PC-3 (cell line): ENCODE measurements at regions not wholly inside any gene's neighbourhood (a gene's known extent, or its start where the extent isn't known, plus 50 kb on each side); places are given as distances from the start of the nearest gene placed in this dataset.
"Not testable (repeated sequence)": the region's sequence is repeated elsewhere in the genome, so short reads cannot be mapped to it uniquely, and the experiment has no call there.

Source experiments
- ATAC-seq: fragments of 200-7000 bp; cut with Tn5 transposase; 2 replicates; pipeline ENCODE4 v1.9.1; 2020; ENCODE audit warnings: mild to moderate bottlenecking, moderate library complexity
- BruUV-seq: library from RNA; stranded (reverse); fragments of 400-500 nt; replicated peaks from 2 replicates; lab custom pipeline; 2021; lab: Mats Ljungman, UMichigan
- CTCF ChIA-PET: fragments of 300-600 bp; sonication (Branson Sonifier 250); formaldehyde crosslinking; loops from one replicate; lab custom pipeline; 2022; ENCODE audit warnings: antibody characterized with exemption; lab: Charles Lee
- POLR2A ChIA-PET: fragments of 300-600 bp; sonication (Branson Sonifier 250); formaldehyde crosslinking; loops from one replicate; lab custom pipeline; 2022; ENCODE audit warnings: antibody characterized with exemption; ENCODE audit not compliant: unreplicated experiment; lab: Charles Lee
- DNase-seq: peaks from one replicate; pipeline ENCODE4 v3.0.0-alpha.2; 2015
- H2AFZ ChIP-seq: fragments of 300-600 bp; sonication (generic); 2 replicates; pipeline ENCODE4 v1.6.0; 2016; ENCODE audit warnings: antibody characterized with exemption, low read length
- H3F3A ChIP-seq: fragments of 300-600 bp; sonication (generic); one replicate; pipeline ENCODE4 v1.6.0; 2017; ENCODE audit warnings: antibody characterized with exemption, low read length, control low read depth, mild to moderate bottlenecking; ENCODE audit not compliant: unreplicated experiment
- H3K27ac ChIP-seq: fragments of 300-600 bp; sonication (generic); 2 replicates; pipeline ENCODE4 v1.5.1; 2016; ENCODE audit warnings: mild to moderate bottlenecking, low read length
- H3K27me3 ChIP-seq: fragments of 300-600 bp; sonication (generic); 2 replicates; pipeline ENCODE4 v1.6.1; 2016; ENCODE audit warnings: low read length, mixed read lengths
- H3K36me3 ChIP-seq: fragments of 300-600 bp; sonication (generic); 2 replicates; pipeline ENCODE4 v1.6.1; 2016; ENCODE audit warnings: low read depth, mixed run types, low read length, mixed read lengths
- H3K4me1 ChIP-seq: fragments of 300-600 bp; sonication (generic); 2 replicates; pipeline ENCODE4 v1.5.1; 2016; ENCODE audit warnings: low read length; ENCODE audit not compliant: insufficient read depth
- H3K4me2 ChIP-seq: fragments of 300-600 bp; sonication (generic); 2 replicates; pipeline ENCODE4 v1.6.0; 2016; ENCODE audit warnings: low read length
- H3K4me3 ChIP-seq: fragments of 300-600 bp; sonication (generic); 2 replicates; pipeline ENCODE4 v1.5.1; 2016; ENCODE audit warnings: mild to moderate bottlenecking, low read length, mixed read lengths
- H3K79me2 ChIP-seq: fragments of 300-600 bp; sonication (generic); 2 replicates; pipeline ENCODE4 v1.6.1; 2017; ENCODE audit warnings: low read length, mixed read lengths
- H3K9ac ChIP-seq: fragments of 300-600 bp; sonication (generic); 2 replicates; pipeline ENCODE4 v1.6.0; 2016; ENCODE audit warnings: mild to moderate bottlenecking, low read length
- H3K9me2 ChIP-seq: fragments of 300-600 bp; sonication (generic); replicated peaks from 2 replicates; pipeline ENCODE4 v1.6.1; 2016; ENCODE audit warnings: mixed run types, low read length, mixed read lengths
- H3K9me3 ChIP-seq: fragments of 300-600 bp; sonication (generic); 2 replicates; pipeline ENCODE4 v1.6.1; 2016; ENCODE audit warnings: low read length, mixed read lengths
- H4K20me1 ChIP-seq: fragments of 300-600 bp; sonication (generic); 2 replicates; pipeline ENCODE4 v1.6.1; 2016; ENCODE audit warnings: low read length, mixed read lengths
- CTCF ChIP-seq: fragments of 300-600 bp; sonication (generic); conservative IDR thresholded peaks from 2 replicates; pipeline ENCODE4 v1.5.1; 2017; ENCODE audit warnings: antibody characterized with exemption, low read depth, mild to moderate bottlenecking, low read length
- EZH2 ChIP-seq: fragments of 300-600 bp; sonication (generic); IDR thresholded peaks from one replicate; pipeline ENCODE4 v1.6.1; 2017; ENCODE audit warnings: antibody characterized with exemption, mild to moderate bottlenecking, low read length; ENCODE audit not compliant: unreplicated experiment
- EZH2phosphoT487 ChIP-seq: fragments of 300-600 bp; sonication (generic); IDR thresholded peaks from 2 replicates; pipeline ENCODE4 v1.6.1; 2018; ENCODE audit warnings: mild to moderate bottlenecking, antibody characterized with exemption, low read length, borderline replicate concordance
- intact Hi-C: fragments of 100-400 bp; cut with micrococcal nuclease; formaldehyde crosslinking; loops from 2 replicates; pipeline ENCODE4 v1.9.0; 2023

GRCh38 chr16:10282367-10282766 lies 100.1 kb upstream of the GRIN2A start:
- no peaks in the 10 kb centered on the region for H4K20me1 ChIP-seq
- no peaks in the 10 kb centered on the region for H3K4me1 ChIP-seq
- no peaks in the 10 kb centered on the region for H3K9me3 ChIP-seq
- ATAC-seq: no peak
- DNase-seq: no peak
- H3K79me2 ChIP-seq: no peaks in the 10 kb centered on the region
- H3K4me2 ChIP-seq: no peak overlapping the region
- TF ChIP-seq EZH2 (no peak), CTCF (no peak), EZH2phosphoT487 (no peak)
- no peak overlapping the region for H2AFZ ChIP-seq
- H3K9ac ChIP-seq: no peak overlapping the region
- no peaks in the 10 kb centered on the region for H3K9me2 ChIP-seq
- ChIA-PET POLR2A (no interaction called here), CTCF (no interaction called here)
- H3K27ac ChIP-seq: no peak overlapping the region
- H3F3A ChIP-seq: no peaks in the 10 kb centered on the region
- H3K4me3 ChIP-seq: no peak overlapping the region
- intact Hi-C loops: no loop called here
- BruUV-seq: no TSS peak
- no peaks in the 10 kb centered on the region for H3K27me3 ChIP-seq
- H3K36me3 ChIP-seq: no peaks in the 10 kb centered on the region

- CTCF ChIA-PET, H3K9me2 ChIP-seq, H3F3A ChIP-seq, ATAC-seq, DNase-seq, POLR2A ChIA-PET, H3K4me1 ChIP-seq, H3K9me3 ChIP-seq, H3K4me3 ChIP-seq, H3K27ac ChIP-seq, H3K4me2 ChIP-seq, H3K79me2 ChIP-seq, H3K9ac ChIP-seq, BruUV-seq, H4K20me1 ChIP-seq, H2AFZ ChIP-seq, H3K27me3 ChIP-seq, H3K36me3 ChIP-seq, intact Hi-C loops: not testable (repeated sequence)
Measured at GRCh38 chr16:10283246-10283645, 101.0 kb upstream of the GRIN2A start.

DNA sequence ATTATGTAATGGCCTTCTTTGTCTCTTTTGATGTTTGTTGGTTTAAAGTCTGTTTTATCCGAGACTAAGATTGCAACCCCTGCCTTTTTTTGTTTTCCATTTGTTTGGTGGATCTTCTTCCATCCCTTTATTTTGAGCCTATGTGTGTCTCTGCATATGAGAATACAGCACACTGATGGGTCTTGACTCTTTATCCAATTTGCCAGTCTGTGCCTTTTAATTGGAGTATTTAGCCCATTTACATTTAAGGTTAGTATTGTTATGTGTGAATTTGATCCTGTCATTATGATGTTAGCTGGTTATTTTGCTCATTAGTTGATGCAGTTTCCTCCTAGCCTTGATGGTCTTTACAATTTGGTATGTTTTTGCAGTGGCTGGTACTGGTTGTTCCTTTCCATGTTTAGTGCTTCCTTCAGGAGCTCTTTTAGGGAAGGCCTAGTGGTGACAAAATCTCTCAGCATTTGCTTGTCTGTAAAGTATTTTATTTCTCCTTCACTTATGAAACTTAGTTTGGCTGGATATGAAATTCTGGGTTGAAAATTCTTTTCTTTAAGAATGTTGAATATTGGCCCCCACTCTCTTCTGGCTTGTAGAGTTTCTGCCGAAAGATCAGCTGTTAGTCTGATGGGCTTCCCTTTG lies 95.3 kb upstream of the ATF7IP2 start:
- DNase-seq, H3K27me3 ChIP-seq, H3K4me3 ChIP-seq, H3K4me1 ChIP-seq, POLR2A ChIA-PET, H3K9ac ChIP-seq, H3K4me2 ChIP-seq, H3K36me3 ChIP-seq, ATAC-seq, H3F3A ChIP-seq, H3K79me2 ChIP-seq, H3K9me2 ChIP-seq, CTCF ChIA-PET, H3K9me3 ChIP-seq, BruUV-seq, intact Hi-C loops, H3K27ac ChIP-seq, H4K20me1 ChIP-seq, H2AFZ ChIP-seq: not testable (repeated sequence)

GRCh38 chr16:10292197-10292596 lies 93.7 kb upstream of the ATF7IP2 start:
- DNase-seq, H3K9me2 ChIP-seq, H3K4me3 ChIP-seq, CTCF ChIA-PET, intact Hi-C loops, H3F3A ChIP-seq, H3K27ac ChIP-seq, H2AFZ ChIP-seq, H3K9me3 ChIP-seq, ATAC-seq, H3K4me2 ChIP-seq, H3K4me1 ChIP-seq, H3K27me3 ChIP-seq, H3K36me3 ChIP-seq, H3K79me2 ChIP-seq, H3K9ac ChIP-seq, BruUV-seq, POLR2A ChIA-PET, H4K20me1 ChIP-seq: not testable (repeated sequence)

DNA sequence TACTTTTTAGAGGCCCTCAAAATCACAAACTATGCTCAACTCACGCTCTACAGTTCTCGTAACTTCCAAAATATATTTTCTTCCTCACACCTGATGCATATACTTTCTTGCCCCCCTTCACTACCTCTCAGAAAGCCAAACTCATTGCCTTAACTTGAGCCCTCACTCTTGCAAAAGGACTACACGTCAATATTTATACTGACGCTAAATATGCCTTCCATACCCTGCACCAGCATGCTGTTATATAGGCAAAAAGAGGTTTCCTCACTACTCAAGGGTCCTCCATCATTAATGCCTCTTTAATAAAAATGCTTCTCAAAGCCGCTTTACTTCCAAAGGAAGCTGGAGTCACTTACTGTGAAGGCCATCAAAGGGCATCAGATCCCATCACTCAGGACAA lies 92.9 kb upstream of the ATF7IP2 start:
- ATAC-seq, H3K9ac ChIP-seq, POLR2A ChIA-PET, intact Hi-C loops, H3K36me3 ChIP-seq, H3K9me2 ChIP-seq, H3K4me1 ChIP-seq, CTCF ChIA-PET, DNase-seq, H3K4me3 ChIP-seq, H3K27ac ChIP-seq, H3F3A ChIP-seq, H4K20me1 ChIP-seq, H2AFZ ChIP-seq, H3K79me2 ChIP-seq, H3K9me3 ChIP-seq, H3K4me2 ChIP-seq, BruUV-seq: not testable (repeated sequence)
- H3K27me3 ChIP-seq: peaks cover 12% of the 10 kb centered on the region

- H3K9me3 ChIP-seq, H2AFZ ChIP-seq, H3K4me2 ChIP-seq, H3K9ac ChIP-seq, H3K4me3 ChIP-seq, H3K79me2 ChIP-seq, H3F3A ChIP-seq, POLR2A ChIA-PET, BruUV-seq, DNase-seq, intact Hi-C loops, ATAC-seq, H3K36me3 ChIP-seq, H4K20me1 ChIP-seq, CTCF ChIA-PET, H3K4me1 ChIP-seq, H3K27ac ChIP-seq, H3K9me2 ChIP-seq: not testable (repeated sequence)
- H3K27me3 ChIP-seq: peaks cover 19% of the 10 kb centered on the region
Measured at GRCh38 chr16:10294153-10294552, 91.7 kb upstream of the ATF7IP2 start.
